ENCODE measurements at regions not wholly inside any gene's neighbourhood (a gene's known extent, or its start where the extent isn't known, plus 50 kb on each side); places are given as distances from the start of the nearest gene placed in this dataset.

- Mint-ChIP-seq H3K4me3 (no peak overlapping the region), H3K27ac (no peak overlapping the region), H3K4me1 (no peaks in the 10 kb centered on the region), H3K9me3 (no peaks in the 10 kb centered on the region), H3K27me3 (peaks cover 5% of the 10 kb centered on the region), H3K36me3 (no peaks in the 10 kb centered on the region)
- no peak for DNase-seq
Observed at GRCh38 chr10:28798428-28798955, 121.2 kb downstream of the BAMBI start.

DNA sequence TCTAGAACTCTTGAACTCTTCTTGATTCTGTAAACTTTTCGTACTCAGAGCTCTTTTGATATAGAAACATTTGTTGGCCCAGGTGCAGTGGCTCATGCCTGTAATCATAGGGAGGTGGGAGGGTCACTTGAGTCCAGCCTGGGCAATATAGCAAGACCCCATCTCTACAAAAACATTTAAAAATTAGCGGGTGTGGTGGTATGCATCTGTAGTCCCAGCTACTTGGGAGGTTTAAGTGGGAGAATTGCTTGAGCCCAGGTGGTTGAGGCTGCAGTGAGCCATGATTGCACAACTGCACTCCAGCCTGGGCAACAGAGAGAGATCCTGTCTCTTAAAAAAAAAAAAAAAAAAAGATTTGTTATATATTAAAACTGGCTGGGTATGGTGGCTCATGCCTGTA, 121.6 kb downstream of the BAMBI start:
- H3K4me3 Mint-ChIP-seq = no peak overlapping the region
- no peaks in the 10 kb centered on the region for H3K36me3 Mint-ChIP-seq
- peaks cover 5% of the 10 kb centered on the region for H3K27me3 Mint-ChIP-seq
- no peaks in the 10 kb centered on the region for H3K9me3 Mint-ChIP-seq
- H3K27ac Mint-ChIP-seq = no peak overlapping the region
- no peaks in the 10 kb centered on the region for H3K4me1 Mint-ChIP-seq
- DNase-seq = no peak

DNA sequence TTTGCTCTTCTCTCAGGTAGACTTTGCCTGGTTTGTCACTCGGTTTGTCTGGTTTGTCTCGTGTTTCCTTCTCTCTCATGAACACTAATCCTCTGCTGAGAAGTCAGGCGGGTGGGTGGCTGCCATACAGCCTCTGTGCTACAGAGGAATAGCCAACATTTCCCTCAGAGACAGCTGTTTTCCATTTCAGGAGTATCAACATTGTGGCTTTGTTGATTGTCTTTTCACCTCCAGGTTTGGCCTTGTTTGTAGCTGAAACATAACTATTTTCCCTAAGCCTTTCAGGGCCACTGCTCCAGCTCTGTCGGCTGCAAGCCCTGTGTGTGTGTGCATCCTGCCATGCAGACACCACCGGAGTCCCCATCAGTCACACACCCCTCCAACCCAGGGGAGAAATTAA, 122.8 kb downstream of the BAMBI start:
- no peaks in the 10 kb centered on the region for H3K36me3 Mint-ChIP-seq
- peaks cover 5% of the 10 kb centered on the region for H3K27me3 Mint-ChIP-seq
- no peaks in the 10 kb centered on the region for H3K4me1 Mint-ChIP-seq
- no peaks in the 10 kb centered on the region for H3K9me3 Mint-ChIP-seq
- H3K4me3 Mint-ChIP-seq = no peak overlapping the region
- no peak overlapping the region for H3K27ac Mint-ChIP-seq
- no peak for DNase-seq

- no peak overlapping the region for H3K27ac Mint-ChIP-seq
- H3K4me3 Mint-ChIP-seq = no peak overlapping the region
- H3K36me3 Mint-ChIP-seq = no peaks in the 10 kb centered on the region
- no peaks in the 10 kb centered on the region for H3K4me1 Mint-ChIP-seq
- H3K27me3 Mint-ChIP-seq = peaks cover 12% of the 10 kb centered on the region
- DNase-seq = no peak
- H3K9me3 Mint-ChIP-seq = no peaks in the 10 kb centered on the region
Observed at GRCh38 chr10:28801247-28801646, 123.9 kb downstream of the BAMBI start.

DNA sequence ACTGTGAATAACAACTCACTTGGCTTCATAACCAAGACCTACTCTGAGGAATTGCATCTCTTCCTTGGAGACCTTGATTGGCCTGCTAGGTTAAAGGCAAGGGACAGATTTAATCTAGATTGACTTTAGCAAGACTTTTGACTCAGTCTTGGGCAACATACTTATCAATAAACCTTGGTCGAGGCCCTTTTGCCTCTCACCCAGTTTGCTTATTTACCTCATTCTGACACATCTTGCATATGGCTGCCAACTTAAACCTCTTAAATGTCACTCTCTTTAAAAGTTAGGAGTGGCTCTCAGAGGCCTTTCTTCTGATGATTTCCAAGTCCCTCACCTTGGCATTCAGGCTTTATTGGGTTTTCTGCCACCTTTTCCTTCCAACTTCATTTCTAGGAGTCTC, 124.5 kb downstream of the BAMBI start:
- no peak for DNase-seq
- Mint-ChIP-seq H3K9me3 (no peaks in the 10 kb centered on the region), H3K4me3 (no peak overlapping the region), H3K27me3 (peaks cover 18% of the 10 kb centered on the region), H3K27ac (no peak overlapping the region), H3K4me1 (no peaks in the 10 kb centered on the region), H3K36me3 (no peaks in the 10 kb centered on the region)

- no peaks in the 10 kb centered on the region for H3K9me3 Mint-ChIP-seq
- no peak for DNase-seq
- no peak overlapping the region for H3K27ac Mint-ChIP-seq
- no peaks in the 10 kb centered on the region for H3K36me3 Mint-ChIP-seq
- H3K4me3 Mint-ChIP-seq = no peak overlapping the region
- H3K4me1 Mint-ChIP-seq = peaks cover 3% of the 10 kb centered on the region
- peaks cover 46% of the 10 kb centered on the region for H3K27me3 Mint-ChIP-seq
Observed at GRCh38 chr10:28805390-28805789, 128.1 kb downstream of the BAMBI start.

- Mint-ChIP-seq H3K27me3 (peaks cover 48% of the 10 kb centered on the region), H3K9me3 (no peaks in the 10 kb centered on the region), H3K4me1 (peaks cover 3% of the 10 kb centered on the region), H3K27ac (no peak overlapping the region), H3K36me3 (no peaks in the 10 kb centered on the region), H3K4me3 (no peak overlapping the region)
- no peak for DNase-seq
Observed at GRCh38 chr10:28806488-28806941, 129.2 kb downstream of the BAMBI start.

DNA sequence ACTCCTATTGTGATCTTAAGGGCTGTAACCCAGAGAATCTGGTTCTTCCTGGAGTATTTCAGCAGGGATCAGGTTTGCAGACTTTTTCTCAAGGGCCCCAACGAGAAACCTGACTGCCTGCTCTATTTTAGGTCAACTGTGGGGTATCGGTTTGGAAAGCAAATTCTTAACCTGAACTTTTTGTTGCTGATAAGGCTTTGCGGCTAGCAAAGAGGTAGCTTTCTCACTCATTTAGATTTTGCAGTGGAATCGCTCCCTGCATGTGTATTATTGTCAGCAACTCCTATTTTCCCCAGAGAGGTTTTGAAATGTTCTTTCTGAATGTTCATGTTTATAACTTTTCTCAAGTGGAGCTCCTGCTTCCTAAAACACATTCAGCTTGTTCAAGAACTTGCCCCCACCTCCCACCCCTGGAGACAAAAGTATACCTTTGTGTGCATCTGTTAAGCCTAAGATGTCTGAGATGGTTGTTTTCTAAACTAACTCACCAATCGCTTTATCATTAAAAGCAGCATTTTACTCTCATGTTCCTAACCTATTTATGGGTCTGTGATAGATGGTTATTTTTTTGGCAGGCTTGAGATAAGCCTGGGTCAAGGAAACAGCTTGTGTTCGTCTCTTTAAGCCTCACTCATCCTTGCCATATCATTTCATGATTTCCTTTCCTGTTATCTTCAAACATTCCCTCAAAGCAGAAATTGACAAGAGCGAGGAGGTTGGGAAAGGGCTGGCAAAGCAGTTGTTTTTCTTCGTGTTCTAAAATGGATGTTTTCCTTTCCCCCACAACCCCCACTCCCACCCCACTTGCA, 129.8 kb downstream of the BAMBI start:
- Mint-ChIP-seq H3K36me3 (no peaks in the 10 kb centered on the region), H3K9me3 (no peaks in the 10 kb centered on the region), H3K27me3 (peaks cover 48% of the 10 kb centered on the region), H3K4me3 (no peak overlapping the region), H3K4me1 (peaks cover 3% of the 10 kb centered on the region), H3K27ac (no peak overlapping the region)
- no peak for DNase-seq

DNA sequence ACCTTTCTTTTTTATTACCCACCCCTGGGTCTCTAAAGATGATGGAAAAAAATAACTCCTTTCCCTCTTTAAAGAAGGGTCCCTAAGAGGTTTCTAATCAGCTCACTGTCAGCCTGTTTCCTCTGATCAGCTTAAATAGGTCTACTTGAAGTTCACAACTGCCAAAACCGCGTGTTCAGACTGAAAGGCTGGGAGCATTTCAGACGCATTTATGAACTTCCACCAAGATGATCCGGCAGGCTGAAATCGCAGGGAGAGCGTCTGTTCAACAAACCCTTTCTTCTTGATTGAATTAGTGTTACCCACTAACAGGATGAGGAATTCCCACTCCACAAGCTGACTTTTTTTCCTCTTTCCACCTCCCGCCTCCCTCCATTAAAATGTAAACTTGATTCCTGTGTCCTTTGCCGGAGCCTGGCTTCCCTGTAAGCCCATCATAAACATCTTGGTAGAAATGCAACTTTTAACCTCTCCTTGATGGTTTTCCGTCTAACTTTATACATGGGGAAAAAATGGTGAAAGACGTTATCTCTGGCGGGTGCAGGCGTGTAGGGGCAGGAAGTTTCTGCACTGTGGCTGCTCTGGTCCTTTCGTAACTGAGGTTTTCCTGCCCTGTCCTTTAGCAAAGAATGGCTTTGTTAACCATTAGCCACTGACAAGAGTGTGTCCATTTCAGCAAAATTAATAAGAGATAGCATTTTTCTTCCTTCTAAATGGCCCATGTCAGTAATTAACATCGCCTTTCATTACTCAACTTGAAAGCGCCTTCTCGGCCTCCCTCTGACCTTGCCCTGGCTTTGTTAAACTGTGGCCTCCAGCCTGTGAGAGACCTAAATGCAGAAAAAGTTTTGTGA, 130.7 kb downstream of the BAMBI start:
- Mint-ChIP-seq H3K27ac (no peak overlapping the region), H3K4me3 (no peak overlapping the region), H3K36me3 (no peaks in the 10 kb centered on the region), H3K27me3 (peaks cover 48% of the 10 kb centered on the region), H3K9me3 (no peaks in the 10 kb centered on the region), H3K4me1 (peaks cover 3% of the 10 kb centered on the region)
- DNase-seq = no peak

DNA sequence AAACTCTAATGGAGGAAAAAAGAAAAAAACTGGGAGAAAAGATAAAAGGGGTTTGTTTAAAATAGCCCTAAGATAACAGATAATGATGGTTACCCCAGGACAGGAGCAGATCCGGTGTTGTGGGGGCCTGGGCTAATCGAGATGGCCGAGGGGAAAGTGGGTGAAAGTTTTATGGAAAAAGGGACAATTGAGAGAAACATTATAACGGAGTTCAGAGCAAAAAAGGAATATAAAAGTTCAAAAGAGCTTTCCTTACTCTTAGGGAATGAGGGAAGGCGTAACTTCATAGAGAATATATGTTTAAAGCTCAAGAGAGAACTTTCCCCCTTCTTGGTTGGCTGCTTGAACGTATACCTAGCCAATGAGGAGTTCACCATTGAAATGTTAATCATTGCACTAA, 131.4 kb downstream of the BAMBI start:
- H3K9me3 Mint-ChIP-seq = no peaks in the 10 kb centered on the region
- H3K27ac Mint-ChIP-seq = no peak overlapping the region
- H3K27me3 Mint-ChIP-seq = peaks cover 48% of the 10 kb centered on the region
- H3K36me3 Mint-ChIP-seq = no peaks in the 10 kb centered on the region
- DNase-seq = no peak
- H3K4me1 Mint-ChIP-seq = peaks cover 3% of the 10 kb centered on the region
- H3K4me3 Mint-ChIP-seq = no peak overlapping the region

DNA sequence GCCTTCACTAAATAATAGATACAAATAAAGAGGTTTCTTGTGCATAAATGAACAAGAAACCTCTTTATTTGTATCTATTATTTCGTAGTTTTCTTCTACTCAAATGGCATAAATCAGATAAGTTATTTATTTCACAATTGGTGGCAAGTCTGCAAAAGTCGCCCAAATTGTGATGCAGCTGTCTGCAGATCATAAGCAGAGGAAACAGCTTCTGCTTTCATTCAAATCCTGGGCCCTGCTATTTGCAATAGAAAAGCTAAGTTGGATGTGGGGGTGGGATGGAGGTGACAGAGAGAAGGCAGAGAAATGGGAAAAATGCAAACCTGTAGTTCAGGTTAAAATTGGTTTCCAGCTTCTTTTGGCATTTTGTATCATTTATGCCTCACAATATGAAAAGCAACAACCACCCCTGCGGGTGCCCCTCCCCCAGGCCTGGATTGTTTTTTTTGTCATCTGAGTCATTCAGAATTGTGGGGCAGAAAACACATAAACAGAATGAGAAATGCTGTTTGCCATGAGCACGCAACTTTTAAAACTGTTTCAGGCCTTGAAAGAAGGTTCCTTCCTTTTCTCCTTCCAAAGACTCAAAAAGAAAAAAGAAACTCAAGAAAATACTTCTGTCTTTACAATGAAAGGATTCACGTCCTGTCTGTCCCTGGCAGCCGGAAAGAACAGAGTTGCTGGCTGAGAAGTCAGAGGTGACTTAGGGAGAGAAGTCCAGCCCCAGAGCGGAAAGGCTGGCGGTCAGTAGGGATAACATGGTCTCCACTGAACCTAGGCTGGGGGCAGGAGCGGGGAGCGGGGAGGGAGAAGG, 132.9 kb downstream of the BAMBI start:
- H3K4me3 Mint-ChIP-seq = no peak overlapping the region
- DNase-seq = no peak
- no peak overlapping the region for H3K27ac Mint-ChIP-seq
- peaks cover 3% of the 10 kb centered on the region for H3K4me1 Mint-ChIP-seq
- no peaks in the 10 kb centered on the region for H3K36me3 Mint-ChIP-seq
- peaks cover 48% of the 10 kb centered on the region for H3K27me3 Mint-ChIP-seq
- no peaks in the 10 kb centered on the region for H3K9me3 Mint-ChIP-seq

DNA sequence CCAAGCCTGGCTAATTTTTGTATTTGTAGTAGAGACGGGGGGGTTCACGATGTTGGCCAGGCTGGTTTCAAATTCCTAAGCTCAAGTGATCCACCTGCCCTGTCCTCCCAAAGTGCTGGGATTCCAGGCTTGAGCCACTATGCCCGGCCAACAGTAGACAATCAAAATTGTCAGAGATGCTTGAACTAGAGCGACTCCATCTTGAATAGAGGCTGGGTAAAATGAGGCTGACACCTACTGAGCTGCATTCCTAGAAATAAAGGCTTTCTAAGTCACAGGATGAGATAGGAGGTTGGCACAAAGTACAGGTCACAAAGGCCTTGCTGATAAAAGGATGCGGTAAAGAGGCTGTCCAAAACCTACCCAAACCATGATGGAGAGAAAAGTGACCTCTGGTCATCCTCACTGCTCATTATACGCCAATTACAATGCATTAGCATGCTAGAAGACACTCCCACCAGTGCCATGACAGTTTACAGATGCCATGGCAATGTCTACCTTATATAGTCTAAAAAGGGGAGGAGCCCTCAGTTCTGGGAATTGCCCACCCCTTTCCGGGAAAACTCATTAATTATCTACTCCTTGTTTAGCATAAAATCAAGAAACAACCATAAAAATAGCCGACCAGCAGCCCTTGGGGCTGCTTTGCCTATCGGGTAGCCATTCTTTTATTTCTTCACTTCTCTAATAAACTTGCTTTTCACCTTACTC, 134.5 kb downstream of the BAMBI start:
- Mint-ChIP-seq H3K27me3 (peaks cover 36% of the 10 kb centered on the region), H3K4me1 (peaks cover 3% of the 10 kb centered on the region), H3K9me3 (no peaks in the 10 kb centered on the region), H3K27ac (no peak overlapping the region), H3K36me3 (no peaks in the 10 kb centered on the region), H3K4me3 (no peak overlapping the region)
- no peak for DNase-seq

DNA sequence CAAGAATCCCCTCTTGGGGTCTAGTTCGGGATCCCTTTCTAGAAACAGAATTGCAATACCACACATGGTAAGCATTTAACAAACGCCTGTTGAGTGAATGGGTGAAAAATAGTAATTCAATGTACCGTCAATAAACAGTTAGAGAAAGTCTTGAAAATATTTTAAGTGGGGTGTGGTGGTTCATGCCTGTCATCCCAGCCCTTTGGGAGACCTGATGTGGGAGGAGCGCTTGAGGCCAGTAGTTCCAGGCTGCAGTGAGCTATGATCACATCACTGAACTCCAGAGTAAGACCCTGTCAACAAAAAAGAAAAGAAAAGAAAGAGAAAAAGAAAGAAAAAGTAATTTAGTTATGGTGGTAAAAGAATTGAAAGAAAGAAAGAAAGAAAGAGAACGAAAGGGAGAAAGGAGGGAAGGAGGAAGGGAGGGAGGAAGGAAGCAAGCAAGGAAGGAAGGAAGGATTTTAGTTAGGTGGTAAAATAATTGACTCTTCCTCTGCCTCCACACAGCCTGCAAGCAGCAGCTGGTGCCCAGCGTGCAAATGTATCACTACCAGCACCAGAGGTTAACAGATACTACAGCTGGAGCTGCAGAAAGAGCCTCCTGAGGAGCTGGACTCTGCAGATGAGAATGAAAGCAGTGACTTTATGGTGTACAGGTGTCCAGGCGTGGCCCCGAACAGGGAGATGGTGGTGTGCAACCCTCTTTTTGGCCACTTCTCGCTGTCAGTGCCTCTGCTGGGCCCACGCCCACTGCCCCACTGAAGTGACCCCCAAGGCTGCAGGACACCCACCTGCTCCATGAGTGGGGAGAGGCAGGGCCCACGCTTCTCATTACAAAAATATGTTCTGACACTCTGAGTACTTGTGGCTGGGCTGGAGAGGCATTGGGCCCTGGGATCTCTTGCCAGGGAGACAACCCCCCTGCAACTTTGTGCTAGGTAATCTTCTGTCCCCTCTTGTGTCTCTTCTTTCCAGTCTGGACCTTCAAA, 135.4 kb downstream of the BAMBI start:
- no peak overlapping the region for H3K27ac Mint-ChIP-seq
- peaks cover 3% of the 10 kb centered on the region for H3K4me1 Mint-ChIP-seq
- no peaks in the 10 kb centered on the region for H3K9me3 Mint-ChIP-seq
- H3K36me3 Mint-ChIP-seq = no peaks in the 10 kb centered on the region
- DNase-seq = no peak
- peaks cover 27% of the 10 kb centered on the region for H3K27me3 Mint-ChIP-seq
- H3K4me3 Mint-ChIP-seq = no peak overlapping the region
